Stomach (tissue), 4 donors: ENCODE measurements at regions not wholly inside any gene's neighbourhood (a gene's known extent, or its start where the extent isn't known, plus 50 kb on each side); places are given as distances from the start of the nearest gene placed in this dataset.

Source experiments
- EP300 ChIP-seq: sonication (generic); formaldehyde crosslinking; IDR thresholded peaks from one replicate; pipeline ENCODE4 v1.6.1; 2017; ENCODE audit warnings: antibody characterized with exemption
- POLR2A ChIP-seq, 4 donors: fragments of 450-650 bp; IDR thresholded peaks; one replicate each; pipeline ENCODE4 v1.6.1; 2016; ENCODE audit warnings: antibody characterized with exemption in 4 of 4, control low read depth in 2 of 4, mild to moderate bottlenecking in 1 of 4, moderate library complexity in 1 of 4
- TF ChIP-seq, protein P1 (sequence below), 7 experiments: fragments of 450-650 bp in 4 of 7; fragments of 200-600 bp in 3 of 7; sonication (generic) in 3 of 7; IDR thresholded peaks; one replicate each; pipeline ENCODE4 v1.5.1; 2016 to 2019; ENCODE audit warnings: antibody characterized with exemption in 7 of 7, control low read depth in 2 of 7, mild to moderate bottlenecking in 1 of 7

DNA sequence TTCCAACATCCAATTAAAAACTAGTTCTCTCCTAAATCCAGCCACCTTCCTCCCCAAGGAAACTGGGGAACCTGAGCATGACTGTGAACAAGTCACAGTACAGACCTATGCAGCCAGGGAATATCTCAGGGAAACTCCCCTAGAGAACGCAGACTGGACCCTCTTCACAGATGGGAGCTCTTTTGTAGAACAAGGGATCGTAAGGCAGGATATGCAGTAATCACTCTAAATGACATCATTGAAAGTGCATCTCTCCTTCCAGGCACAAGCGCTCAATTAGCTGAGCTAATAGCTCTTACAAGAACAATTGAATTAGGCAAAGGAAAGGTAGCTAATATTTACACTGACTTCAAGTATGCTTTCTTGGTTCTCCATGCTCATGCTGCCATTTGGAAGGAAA lies 1331.7 kb downstream of the UQCRFS1 start:
- TF ChIP-seq, protein P1, sequence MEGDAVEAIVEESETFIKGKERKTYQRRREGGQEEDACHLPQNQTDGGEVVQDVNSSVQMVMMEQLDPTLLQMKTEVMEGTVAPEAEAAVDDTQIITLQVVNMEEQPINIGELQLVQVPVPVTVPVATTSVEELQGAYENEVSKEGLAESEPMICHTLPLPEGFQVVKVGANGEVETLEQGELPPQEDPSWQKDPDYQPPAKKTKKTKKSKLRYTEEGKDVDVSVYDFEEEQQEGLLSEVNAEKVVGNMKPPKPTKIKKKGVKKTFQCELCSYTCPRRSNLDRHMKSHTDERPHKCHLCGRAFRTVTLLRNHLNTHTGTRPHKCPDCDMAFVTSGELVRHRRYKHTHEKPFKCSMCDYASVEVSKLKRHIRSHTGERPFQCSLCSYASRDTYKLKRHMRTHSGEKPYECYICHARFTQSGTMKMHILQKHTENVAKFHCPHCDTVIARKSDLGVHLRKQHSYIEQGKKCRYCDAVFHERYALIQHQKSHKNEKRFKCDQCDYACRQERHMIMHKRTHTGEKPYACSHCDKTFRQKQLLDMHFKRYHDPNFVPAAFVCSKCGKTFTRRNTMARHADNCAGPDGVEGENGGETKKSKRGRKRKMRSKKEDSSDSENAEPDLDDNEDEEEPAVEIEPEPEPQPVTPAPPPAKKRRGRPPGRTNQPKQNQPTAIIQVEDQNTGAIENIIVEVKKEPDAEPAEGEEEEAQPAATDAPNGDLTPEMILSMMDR (IDR thresholded peaks at IDR 0.05) = no peak
- TF ChIP-seq EP300 (no peak), POLR2A (IDR thresholded peaks at IDR 0.05) (no peak)
